HG03175 (cell line): ENCODE measurements at regions not wholly inside any gene's neighbourhood (a gene's known extent, or its start where the extent isn't known, plus 50 kb on each side); places are given as distances from the start of the nearest gene placed in this dataset.

Source experiments
- ATAC-seq: cut with Tn5 transposase; IDR thresholded peaks from one replicate; pipeline ENCODE4 v1.9.1; 2021; ENCODE audit warnings: mild to moderate bottlenecking, moderate library complexity; ENCODE audit not compliant: unreplicated experiment

DNA sequence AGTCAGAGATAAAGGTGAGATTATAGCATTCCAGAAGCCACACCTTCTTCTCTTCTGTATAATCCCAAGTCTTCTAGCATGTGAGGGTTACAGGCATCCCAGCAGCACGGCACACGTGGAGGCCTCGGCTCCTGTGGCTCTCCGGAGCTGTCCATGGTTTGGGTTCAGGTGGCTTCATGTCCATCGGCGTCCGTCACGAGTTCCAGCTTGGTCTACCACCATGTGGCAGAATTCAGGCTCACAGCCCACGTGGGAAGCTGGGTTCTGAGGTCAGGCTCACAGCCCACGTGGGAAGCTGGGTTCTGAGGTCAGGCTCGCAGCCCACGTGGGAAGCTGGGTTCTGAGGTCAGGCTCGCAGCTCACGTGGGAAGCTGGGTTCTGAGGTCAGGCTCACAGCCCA is 378.3 kb upstream of the SALL3 start:
- no peak for ATAC-seq

DNA sequence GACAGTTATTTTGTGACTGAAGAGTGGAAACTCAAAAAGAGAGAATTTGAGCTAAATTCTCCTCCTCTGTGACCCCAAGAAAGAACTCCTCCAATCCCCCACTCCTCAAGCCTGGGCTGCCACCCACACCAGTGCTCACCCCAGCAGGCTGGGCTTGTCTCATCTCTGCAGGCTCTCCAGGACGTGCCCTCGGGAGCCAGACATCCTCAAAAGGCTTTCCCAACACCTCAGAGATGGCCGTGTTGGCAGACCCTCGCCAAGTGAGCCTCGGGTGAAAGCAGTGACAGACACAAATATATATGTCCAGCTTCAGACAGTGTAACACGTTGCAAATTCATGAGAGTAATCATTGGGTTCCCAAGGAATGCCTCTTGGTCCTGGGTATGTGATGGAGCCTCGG is 377.7 kb upstream of the SALL3 start:
- no peak for ATAC-seq

DNA sequence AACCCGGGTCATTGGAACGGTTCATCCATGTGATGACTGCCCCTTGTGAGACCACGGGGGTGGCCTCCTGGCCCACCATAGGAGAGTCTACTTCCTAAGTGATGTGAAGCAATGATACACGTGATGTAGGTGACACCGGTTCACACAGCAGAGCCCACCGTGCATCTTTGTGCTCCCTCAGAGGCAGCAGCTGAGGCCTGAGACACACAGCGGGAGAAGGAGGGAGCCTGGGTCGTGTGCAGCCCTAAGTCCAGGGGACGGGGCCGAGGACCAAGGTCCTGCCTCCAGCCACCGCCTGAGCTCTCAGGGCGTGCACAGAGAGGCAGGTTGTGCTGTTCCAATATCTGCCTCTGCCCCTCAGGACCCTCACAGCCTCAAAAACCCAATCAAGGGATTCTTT is 377.2 kb upstream of the SALL3 start:
- no peak for ATAC-seq

DNA sequence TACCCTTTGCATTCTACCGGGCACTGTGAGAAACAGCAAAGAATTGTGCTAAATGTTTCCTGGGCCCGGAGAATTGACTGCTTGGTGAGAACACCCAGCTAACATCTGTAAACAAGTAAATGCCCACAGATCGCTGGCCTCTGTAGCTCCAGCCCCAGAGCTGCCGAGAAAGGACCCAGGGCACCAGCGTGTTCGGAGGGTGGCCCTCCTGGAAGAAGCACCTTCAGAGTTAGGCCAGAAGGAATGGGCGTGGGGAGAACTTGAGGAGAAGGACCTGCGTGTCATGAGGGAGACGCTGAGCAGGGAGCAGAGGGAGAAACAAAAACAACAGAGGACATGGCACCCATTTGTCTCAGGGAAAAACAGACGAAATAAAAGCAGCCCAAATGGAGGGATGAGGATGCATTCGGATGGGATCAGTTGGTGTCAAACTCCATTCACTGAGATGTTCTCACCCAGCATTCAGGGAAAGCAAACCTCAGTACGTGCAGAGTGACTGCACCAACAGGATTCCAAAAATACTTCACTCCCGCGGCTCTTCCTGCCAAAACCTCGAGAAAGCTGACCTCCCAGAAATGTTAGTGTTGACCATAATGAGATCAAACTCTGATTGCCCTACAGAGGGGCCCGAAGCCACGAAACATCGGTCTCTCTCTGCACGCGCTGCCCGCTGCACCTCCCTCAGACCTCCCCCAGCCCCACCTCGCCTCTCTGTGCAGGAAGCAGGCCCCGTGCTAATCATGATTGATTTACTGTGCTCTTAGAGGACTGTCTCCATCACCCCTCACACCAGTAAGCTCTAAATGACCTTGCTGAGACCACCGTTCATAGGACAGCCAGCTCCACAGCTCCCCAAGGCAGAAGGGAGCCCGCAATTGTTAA is 376.3 kb upstream of the SALL3 start:
- ATAC-seq = no peak

DNA sequence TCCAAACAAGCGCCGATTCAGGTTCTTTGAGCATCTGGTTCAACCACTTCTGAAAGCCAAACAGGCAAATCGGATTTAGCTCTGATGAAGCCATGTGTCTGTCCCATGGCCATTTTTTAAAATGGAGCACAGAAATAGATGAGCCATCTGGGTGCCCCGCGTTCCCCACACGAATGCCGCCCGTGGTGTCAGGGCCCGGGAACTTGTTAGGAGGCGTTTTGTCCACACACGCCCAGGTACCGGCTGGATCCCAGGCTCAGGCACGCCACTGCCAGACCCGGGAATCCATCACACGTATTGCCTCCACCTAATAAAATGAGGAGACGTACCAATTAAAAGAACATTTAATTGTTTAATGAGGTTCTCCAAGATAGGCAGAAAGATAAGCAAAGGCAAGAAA is 374.4 kb upstream of the SALL3 start:
- ATAC-seq = no peak

DNA sequence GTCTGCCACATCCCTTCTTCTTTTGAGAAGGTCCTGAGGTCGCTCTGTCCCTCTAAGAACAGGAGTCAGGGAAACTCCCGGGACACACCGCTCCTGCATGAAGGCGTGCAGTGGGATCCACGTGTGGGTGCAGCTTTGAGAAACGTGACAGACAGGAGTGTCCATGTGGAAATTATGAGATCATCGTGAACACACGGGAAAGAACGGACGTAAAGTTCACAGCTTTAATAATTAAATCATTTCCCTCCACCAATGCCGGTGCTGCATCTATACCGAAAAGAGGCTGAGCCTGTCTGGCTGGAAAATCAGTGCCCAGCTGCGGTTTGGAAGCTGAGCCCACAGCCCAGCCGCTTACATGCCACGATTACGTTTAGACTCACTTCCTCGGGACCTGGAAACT is 372.4 kb upstream of the SALL3 start:
- no peak for ATAC-seq

DNA sequence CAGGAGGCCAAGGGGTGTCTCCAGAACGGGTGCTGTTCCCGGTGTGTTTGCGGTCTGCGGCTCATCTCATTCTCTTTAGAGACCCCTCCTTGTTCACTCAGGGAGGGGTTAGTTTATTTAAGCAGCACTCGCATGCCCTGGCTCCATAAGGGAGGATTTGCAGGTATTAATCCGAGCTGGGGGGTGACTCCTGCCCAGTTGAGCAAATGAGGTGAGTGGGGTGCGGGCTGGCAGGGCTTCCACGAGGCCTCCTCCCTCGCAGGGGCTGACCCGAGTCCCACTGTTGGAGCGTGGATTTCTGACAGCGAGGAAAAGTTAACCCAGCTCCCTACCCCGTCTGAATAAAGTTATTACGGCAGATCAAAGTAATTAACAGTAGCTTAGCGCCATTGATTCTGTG is 371.8 kb upstream of the SALL3 start:
- no peak for ATAC-seq

DNA sequence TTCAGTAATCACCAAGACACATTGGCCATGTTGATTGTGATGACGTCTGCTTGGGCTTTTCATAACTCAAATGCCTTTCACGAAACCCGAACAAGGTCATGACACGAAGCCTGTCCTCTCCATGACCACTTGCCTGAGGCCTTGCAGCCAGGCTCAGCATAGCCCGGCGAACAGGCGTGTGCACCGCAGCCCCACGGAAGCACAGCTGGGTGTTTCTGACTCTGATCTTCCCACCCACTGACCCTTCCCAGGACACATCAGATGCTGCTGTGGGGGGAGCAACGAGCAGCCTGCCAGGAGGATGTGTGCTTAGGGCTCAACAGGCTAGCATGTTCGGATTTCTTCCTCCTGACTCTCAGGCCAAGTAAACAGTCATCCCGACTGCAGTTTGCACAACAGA is 369.4 kb upstream of the SALL3 start:
- ATAC-seq = no peak

DNA sequence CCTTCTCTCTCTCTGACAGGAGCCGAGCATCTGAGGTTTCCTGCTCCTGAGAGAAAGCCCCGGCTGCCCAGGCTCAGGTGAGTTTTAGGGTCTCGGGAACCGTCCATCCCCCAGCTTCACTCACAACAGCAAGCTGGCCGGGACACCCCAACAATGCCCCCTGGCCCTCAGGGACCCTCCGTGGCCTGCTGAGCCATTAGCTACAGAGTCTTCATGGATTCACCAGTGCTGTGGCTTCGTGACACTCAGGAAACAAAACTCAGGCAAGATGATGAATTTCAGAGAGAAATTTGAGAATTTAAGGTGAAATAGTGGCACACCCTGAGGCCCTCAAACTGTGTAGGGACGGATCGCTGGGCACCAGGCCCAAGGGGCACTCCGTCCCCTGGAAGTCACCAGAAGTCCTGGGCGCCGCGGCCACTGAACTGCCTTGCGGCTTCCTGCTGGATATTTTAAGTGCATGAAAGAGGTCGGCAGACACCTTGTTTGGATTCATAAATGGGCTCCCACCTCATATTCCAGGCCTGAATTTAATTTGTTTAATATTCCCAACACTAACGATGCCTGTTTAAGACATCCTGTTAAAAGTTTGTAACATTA is 368.3 kb upstream of the SALL3 start:
- ATAC-seq = no peak

DNA sequence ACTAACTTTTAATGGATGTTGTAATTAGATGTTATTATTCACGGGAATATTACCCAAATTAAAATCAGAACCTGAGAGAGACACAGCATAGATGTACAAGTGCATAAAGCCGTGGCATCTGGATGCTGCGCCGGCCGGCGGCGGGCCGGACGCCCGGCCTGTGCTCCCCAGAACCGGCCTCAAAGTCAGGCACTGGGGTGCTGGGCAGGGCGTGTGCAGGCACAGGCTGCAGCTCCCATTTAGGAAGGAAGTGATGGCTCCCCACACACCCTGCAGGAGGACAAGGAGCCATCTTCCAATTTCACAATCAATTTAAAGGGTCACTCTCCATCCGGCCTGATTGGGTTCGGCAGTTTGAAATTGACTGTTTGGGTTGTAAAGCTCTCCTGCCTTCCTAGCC is 367.7 kb upstream of the SALL3 start:
- ATAC-seq = no peak

DNA sequence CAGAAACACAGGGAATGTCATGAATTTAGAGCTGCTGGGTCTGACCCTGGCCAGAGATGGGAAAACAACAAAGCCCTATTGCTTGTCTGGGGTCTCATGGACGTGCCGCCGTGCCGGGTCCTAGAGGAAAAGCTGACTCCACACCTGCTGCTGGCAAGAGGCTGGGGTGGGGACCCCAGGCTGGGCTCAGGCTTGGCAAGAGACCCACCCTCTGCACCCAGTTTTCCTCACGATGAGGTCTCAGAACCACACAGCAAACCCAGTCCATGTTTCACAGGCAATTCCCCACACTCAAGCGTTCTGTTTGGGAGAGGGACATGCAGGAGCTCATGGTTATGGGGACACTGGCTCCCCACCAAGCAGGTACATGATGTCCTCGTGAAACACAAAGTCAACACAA is 367.3 kb upstream of the SALL3 start:
- ATAC-seq = no peak

DNA sequence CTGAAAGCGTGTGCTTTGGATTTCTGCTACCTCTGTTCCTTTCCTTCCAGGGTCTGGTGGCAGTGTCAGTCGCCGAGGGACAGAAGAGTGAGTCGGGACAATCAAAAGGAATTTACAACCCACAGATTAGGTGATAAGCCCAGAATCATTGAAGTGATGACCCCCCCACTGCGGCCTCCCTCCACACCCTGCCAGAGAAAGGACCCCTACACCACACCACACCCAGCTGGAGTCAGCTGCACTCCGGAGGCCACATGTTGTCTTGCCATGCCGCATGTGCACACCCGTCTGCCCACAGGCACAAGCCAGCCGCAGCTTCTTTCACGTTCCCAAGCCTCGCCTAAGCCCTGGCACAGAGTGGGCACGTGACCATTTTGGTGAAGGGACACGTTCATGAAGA is 366.8 kb upstream of the SALL3 start:
- ATAC-seq = no peak

DNA sequence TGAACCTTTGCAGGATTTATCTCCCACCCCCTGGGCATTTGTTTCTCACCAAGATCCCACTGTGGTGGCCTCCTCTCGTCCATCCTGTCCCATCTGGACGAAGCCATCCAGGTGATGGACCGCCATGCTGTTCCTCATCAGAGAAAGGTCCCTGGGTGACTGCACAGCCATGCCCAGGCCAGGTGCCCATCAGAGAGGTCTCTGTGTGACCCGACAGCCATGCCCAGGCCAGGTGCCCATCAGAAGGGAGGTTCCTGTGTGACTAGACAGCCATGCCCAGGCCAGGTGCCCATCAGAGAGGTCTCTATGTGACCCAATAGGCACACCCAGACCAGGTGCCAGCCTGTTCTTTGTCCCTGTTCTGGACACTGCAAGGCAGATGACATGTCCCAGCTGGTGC is 360.9 kb upstream of the SALL3 start:
- no peak for ATAC-seq

DNA sequence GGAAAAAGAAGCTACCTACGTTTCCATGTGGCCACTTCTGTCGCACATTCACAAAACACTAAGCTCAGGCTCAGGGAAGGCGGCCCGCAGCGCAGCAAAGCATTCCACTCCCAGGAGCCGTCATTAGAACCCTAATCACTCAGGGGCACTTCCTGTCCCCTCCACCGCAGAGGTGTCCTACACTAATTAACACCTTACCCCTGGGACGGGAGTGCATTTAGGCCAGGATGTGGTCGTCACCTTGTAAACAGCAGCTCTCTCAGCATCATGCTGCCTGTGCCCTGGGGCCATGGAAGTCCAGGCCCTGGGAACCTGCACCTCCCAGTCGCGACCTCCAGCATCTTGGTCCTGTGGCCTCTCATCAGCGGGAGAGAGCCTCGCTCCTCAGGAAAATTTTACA is 359.8 kb upstream of the SALL3 start:
- no peak for ATAC-seq

DNA sequence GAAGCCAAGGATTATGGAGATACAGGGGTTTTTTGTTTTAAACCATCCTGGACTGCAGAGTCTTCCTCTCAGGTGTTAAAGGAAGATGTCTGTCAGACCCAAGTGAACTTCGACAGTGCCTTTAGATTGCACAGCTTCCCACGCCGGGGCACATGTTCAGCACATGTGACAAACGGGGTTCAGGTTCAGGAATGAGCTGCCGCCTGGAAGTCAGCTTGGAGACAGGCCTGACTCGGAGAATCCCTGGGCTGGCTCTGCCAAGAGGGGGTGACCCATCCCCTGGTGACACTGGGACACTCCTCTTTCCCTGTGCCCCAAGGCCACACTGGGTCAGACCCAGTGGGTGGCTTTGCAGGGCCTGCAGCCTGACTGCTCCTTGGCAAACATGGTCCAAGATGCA is 359.3 kb upstream of the SALL3 start:
- no peak for ATAC-seq

DNA sequence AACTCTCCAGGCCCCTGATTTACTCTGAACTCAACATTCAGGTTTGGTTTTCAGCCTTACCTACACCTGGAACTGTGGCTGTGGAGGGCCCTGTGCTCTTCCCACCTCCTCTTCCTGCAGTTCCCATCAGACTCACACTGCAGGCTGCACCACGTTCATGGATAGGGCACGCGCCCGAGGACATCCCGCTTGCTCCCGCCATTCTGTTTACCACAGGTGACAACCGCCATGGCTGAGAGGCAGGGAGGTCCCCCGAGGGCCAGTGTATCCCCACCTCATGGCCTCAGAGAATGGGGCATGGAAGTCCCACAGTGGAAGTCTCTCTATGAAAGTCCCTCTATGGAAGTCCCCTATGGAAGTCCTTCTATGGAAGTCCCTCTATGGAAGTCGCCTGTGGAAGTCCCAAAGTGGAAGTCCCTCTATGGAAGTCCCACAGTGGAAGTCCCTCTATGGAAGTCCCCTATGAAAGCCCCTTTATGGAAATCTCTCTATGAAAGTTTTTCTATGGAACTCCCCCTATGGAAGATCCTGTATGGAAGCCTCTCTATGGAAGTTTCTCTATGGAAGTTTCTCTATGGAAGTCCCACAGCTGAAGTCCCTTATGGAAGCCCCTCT is 358.4 kb upstream of the SALL3 start:
- ATAC-seq = no peak

DNA sequence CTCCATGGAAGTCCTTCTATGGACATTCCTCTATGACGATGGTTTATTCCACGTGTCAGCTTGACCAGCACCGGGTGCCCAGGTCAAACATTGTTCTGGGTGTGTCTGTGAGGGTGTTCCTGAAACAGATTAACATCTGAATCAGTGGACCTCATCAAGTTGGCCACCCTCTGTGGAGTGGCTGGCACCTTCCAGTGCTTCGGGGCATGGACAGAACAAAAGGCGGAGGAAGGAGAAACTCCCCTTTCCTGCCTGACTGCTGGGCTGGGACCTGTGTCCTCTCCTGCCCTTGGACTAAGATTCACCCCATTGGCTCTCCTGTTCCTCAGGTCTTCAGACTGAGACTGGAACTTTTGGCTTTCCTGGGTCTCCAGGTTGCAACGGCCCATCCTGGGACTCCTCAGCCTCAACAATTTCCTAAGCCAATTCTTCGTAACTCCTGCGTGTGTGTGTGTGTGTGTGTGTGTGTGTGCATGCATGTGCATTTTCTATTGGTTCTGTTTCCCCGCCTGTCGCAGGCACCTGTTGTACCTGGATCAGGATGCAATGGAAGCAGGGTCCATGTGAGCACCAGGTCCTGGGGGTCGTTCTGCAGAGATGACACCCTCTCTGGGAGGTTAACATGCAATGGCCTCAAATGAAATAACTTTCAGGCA is 357.2 kb upstream of the SALL3 start:
- ATAC-seq = no peak

DNA sequence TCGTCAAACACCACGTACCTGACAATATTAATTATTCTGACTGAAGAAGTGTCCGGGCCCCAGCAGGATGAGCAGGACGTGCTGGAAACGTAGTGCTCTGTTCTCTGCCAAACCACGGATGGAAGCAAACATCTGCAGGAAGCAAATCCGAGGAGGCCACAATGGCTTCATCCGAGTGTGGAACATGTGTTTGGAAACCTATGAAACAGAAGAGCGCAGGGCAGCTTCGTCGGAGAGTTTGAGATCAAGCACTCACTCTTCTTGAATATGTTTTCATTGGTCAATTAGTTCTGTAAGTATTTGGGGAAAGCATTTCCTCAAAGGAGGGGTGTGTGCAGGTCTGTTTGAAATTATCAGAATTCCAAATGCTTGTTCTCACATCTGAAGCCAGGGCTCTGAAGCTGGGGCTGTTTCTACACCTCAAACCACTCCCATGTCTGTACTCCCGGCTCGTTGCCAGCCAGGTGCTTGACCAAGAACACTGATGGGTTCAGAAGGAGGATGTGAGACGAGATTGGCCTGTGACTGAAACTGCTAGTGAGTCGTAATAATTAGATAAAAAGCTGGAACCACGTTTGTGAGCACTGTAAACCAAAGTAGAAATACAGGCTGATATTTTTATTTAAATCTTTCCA is 356.6 kb upstream of the SALL3 start:
- ATAC-seq = no peak

DNA sequence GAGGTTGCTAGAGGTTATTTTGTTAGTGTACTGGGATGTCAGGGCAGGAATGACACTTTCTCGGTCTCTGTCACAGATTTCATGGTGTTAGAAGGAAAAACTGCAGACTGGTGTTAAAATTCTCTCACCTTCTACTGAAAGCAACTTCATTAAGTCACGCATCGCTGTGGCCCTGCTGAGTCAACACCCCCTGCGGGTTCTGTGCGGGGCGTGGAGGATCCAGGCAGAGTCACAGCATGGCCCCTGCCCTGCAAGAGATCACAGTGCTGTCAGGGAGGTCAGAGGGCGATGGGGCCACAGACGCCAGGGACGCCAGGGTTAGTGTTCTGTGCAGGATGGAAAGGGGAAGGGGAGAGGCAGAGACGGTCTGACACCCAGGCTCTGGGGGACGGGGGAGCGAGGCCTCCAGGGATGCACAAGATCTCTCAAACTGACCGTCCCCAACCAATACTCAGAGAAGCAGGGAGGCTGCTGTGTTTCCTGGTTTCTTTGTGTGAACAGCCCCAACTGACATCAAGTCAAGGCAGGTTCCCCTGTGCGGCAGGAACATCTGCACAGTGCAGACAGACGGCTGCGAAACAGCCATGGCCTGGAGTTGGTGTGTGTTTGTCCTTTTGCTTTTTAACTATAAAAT is 354.9 kb upstream of the SALL3 start:
- no peak for ATAC-seq

DNA sequence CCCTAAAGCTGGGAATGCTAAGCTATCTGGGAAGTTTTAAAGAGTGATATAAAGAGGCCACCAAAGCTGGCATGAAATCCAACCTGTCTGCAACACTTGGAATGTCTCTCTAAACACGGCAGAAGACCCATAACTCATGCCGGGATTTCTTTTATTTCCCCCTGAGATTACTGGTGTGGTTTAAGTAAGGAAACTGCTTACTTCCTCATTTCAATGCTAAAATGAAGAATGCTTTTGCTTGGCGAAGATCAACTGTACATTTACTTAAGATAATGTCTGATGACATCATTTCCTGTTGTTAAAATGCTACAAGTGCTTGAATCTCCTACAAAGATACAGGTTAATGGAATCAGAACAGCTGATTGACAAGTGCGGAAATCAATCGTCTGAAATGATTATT is 353.8 kb upstream of the SALL3 start:
- no peak for ATAC-seq
